Activated CD8-positive, alpha-beta T cell treated with anti-CD3 and anti-CD28 coated beads for 36 hours (primary cell): ENCODE measurements at regions not wholly inside any gene's neighbourhood (a gene's known extent, or its start where the extent isn't known, plus 50 kb on each side); places are given as distances from the start of the nearest gene placed in this dataset.

ENCODE experiments used
- ATAC-seq: fragments of 200-7000 bp; cut with Tn5 transposase; one replicate; pipeline ENCODE4 v1.10.0; 2021; ENCODE audit warnings: mild to moderate bottlenecking, moderate library complexity
- CTCF ChIA-PET: fragments of 350-600 bp; sonication (Branson Sonifier 250); formaldehyde crosslinking; loops from one replicate; lab custom pipeline; 2021; ENCODE audit warnings: antibody characterized with exemption; lab: Charles Lee
- POLR2A ChIA-PET: fragments of 350-600 bp; sonication (Branson Sonifier 250); formaldehyde crosslinking; loops from one replicate; lab custom pipeline; 2021; ENCODE audit warnings: antibody characterized with exemption; lab: Charles Lee
- DNase-seq: peaks from one replicate; pipeline ENCODE4 v3.0.0-alpha.2; 2020
- H3K27ac Mint-ChIP-seq: one replicate; pipeline ENCODE4 v1.8.0; 2021; ENCODE audit warnings: mild to moderate bottlenecking, mixed read lengths
- H3K27me3 Mint-ChIP-seq: one replicate; pipeline ENCODE4 v1.8.0; 2021; ENCODE audit warnings: mixed read lengths
- H3K36me3 Mint-ChIP-seq: one replicate; pipeline ENCODE4 v1.8.0; 2021; ENCODE audit warnings: low read depth, mixed read lengths
- H3K4me1 Mint-ChIP-seq: one replicate; pipeline ENCODE4 v1.8.0; 2021; ENCODE audit warnings: low read depth, mixed read lengths
- H3K4me3 Mint-ChIP-seq: one replicate; pipeline ENCODE4 v1.8.0; 2021; ENCODE audit warnings: mild to moderate bottlenecking, moderate library complexity, mixed read lengths
- H3K9me3 Mint-ChIP-seq: one replicate; pipeline ENCODE4 v1.8.0; 2021; ENCODE audit warnings: mixed read lengths
- CTCF ChIP-seq: fragments of 200-600 bp; IDR thresholded peaks from one replicate; pipeline ENCODE4 v1.8.0; 2022; ENCODE audit warnings: antibody characterized with exemption, mild to moderate bottlenecking
- intact Hi-C: fragments of 100-400 bp; cut with micrococcal nuclease; formaldehyde crosslinking; loops from one replicate; pipeline ENCODE4 v1.10.0; 2022

DNA sequence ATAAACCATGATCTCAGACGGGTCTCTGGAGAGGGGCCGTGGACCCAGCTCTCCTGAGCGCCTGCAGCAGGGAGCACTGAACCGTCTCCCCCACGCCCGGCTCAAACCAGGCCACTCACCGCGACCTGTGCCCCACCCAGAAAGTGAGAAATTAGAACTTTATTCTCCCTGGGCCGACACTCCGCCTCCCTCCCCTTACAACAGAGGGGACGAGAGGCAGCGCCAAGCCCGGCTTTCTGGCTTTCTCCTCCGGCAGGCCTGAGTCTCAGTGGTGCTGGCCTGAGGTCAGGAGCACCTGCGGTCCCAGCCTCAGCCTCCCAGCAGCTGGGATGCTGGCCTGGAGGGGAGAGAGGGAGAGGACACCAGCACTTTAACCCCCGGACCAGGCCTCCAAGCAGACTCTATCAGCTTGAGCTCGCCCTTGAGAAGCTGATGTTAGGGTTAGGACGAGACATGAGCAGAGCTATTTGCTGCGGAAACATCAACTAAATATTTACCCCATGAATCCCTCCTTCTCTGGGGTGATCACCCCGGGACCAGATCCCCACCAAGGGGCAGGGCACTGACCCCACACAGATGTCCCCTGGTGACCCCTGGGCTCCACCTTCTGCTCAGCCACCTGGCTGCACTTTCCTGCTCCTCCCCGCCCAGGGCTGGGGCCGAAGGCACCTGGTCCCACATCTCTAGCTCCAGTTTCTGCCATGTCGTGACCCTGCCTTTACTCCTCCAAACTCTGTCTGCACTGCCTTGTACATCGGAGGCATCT, 856.3 kb upstream of the SALL3 start:
- no peak for ATAC-seq
- POLR2A ChIA-PET = no interaction called here
- TF ChIP-seq CTCF = no peak

DNA sequence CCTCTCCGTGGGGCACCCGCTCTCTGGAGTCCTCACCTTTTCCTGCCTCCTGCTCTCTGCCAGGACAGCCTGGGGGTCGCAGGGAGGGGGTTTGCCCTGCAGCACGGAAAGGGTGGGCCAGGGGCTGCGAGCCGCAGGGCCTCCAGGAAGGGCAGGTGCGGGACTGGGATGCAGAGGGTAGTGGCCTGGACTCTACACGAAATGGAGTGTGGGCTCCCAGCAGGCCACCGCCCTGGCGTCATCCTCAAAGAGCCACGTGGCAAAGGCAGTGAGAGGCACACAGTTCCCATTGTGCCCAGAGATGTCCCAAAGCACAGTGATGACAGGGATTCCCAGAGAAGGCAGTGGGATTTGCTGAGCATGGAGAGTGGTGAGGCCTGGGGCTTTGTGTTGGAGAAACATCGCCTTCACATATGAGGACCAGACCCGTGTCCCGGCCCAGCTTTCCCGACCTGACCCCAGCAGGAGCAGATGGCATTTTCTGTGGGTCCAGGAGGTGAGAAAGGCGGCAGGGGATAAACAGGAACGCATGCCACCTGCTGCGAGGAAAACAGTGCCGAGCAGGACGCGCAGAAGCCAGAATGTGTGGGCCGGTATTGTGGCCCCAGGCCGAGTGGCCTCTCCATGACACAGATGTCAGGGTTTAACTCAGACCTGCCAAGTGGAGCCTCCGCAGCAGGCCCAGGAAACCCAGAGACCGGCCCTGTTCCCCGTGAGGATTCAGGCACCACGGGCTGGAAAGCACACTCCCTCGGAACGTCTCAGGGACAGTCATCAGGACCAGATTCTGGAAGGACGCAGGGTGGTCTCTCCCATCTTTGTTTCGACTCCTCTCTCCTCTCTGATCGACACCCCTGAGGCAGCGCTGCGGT, 855.5 kb upstream of the SALL3 start:
- Mint-ChIP-seq H3K4me1 (no peaks in the 10 kb centered on the region), H3K27ac (no peak overlapping the region), H3K4me3 (no peak overlapping the region), H3K36me3 (no peaks in the 10 kb centered on the region), H3K9me3 (peaks cover 19% of the 10 kb centered on the region), H3K27me3 (no peaks in the 10 kb centered on the region)
- no peak for TF ChIP-seq CTCF
- DNase-seq (no peak), ATAC-seq (no peak)
- CTCF ChIA-PET = no interaction called here
- intact Hi-C loops = no loop called here
- POLR2A ChIA-PET = no interaction called here

More for the DNA sequence above, 856.3 kb upstream of the SALL3 start:
- CTCF ChIA-PET = no interaction called here
- intact Hi-C loops = no loop called here
- H3K9me3 Mint-ChIP-seq = peaks cover 19% of the 10 kb centered on the region
- DNase-seq = no peak
- no peaks in the 10 kb centered on the region for H3K4me1 Mint-ChIP-seq
- H3K36me3 Mint-ChIP-seq = no peaks in the 10 kb centered on the region
- no peak overlapping the region for H3K4me3 Mint-ChIP-seq
- H3K27ac Mint-ChIP-seq = no peak overlapping the region
- no peaks in the 10 kb centered on the region for H3K27me3 Mint-ChIP-seq

DNA sequence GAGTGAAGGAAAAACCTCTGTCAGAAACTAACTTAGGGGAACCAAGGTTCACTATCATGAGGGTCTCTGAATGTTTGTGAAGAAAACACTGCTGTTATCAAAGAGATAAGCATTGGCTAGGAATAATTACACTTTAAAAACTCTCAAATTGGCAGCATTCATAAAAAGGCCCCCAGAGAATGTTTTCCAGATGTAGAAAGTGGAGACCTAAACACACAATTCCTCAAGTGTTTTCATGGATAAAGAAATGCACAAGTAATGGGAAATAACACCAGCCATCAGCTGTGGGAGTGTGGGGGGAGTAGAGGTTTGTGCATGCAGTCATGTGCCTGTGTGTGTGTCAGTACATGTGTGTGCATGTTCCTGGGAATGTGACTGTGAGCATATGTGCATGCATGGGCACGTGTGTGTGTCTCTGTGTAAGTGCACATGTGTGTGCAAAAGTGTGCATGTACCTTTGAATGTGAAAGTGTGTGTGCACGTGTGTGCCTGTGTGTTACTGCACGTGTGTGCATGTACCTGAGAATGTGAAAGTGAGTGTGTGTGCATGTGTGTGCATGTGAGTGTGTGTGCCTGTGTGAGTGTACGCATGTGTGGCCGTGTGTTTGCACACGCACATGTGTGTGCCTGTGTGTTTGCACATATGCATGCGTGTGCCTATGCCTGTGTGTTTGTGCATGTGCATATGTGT, 854.3 kb upstream of the SALL3 start:
- no peak for ATAC-seq
- no peak for TF ChIP-seq CTCF
- POLR2A ChIA-PET = no interaction called here
- H3K4me1 Mint-ChIP-seq = no peaks in the 10 kb centered on the region
- no peak overlapping the region for H3K4me3 Mint-ChIP-seq
- no peak for DNase-seq
- no peak overlapping the region for H3K27ac Mint-ChIP-seq
- H3K27me3 Mint-ChIP-seq = no peaks in the 10 kb centered on the region
- peaks cover 11% of the 10 kb centered on the region for H3K9me3 Mint-ChIP-seq
- intact Hi-C loops = no loop called here
- H3K36me3 Mint-ChIP-seq = no peaks in the 10 kb centered on the region
- CTCF ChIA-PET = no interaction called here

DNA sequence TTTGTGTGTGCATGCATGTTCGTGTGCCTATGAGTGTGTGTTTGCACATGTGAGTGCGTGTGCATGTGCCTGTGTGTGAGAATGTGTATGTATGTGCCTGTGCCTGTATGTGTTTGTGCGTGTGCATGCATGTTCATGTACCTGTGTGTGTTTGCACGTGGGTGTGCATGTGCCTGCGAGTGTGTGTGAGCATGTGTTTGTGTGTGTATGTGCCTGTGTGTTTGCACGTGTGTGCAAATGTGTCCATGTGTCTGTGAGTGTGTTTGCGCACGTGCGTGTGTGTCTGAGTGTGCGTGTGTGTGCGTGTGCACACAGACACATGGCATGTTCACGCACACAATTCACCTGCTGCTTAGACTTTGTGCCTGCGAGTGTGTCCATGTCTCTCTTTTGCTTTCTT, 853.5 kb upstream of the SALL3 start:
- CTCF ChIA-PET = no interaction called here
- POLR2A ChIA-PET = no interaction called here
- no peak for TF ChIP-seq CTCF
- no peaks in the 10 kb centered on the region for H3K4me1 Mint-ChIP-seq
- DNase-seq (no peak), ATAC-seq (no peak)
- H3K27me3 Mint-ChIP-seq = no peaks in the 10 kb centered on the region
- no peaks in the 10 kb centered on the region for H3K36me3 Mint-ChIP-seq
- intact Hi-C loops = no loop called here
- H3K4me3 Mint-ChIP-seq = no peak overlapping the region
- peaks cover 11% of the 10 kb centered on the region for H3K9me3 Mint-ChIP-seq
- H3K27ac Mint-ChIP-seq = no peak overlapping the region
